AG04450 (cell line): ENCODE measurements at regions not wholly inside any gene's neighbourhood (a gene's known extent, or its start where the extent isn't known, plus 50 kb on each side); places are given as distances from the start of the nearest gene placed in this dataset.

ENCODE experiments used
- CTCF ChIA-PET: fragments of 300-600, 350-600 bp; formaldehyde crosslinking; extraction: SDS; loops from one replicate; lab custom pipeline; 2022; ENCODE audit warnings: antibody characterized with exemption, inconsistent platforms; lab: Charles Lee
- POLR2A ChIA-PET: fragments of 350-600 bp; formaldehyde crosslinking; extraction: SDS; loops from one replicate; lab custom pipeline; 2021; ENCODE audit warnings: antibody characterized with exemption, inconsistent platforms; lab: Yijun Ruan, JAX
- DNase-seq: peaks from one replicate; pipeline ENCODE4 v3.0.0-alpha.2; 2011; ENCODE audit warnings: low read depth, low spot score
- H3K27ac ChIP-seq: one replicate; pipeline ENCODE4 v1.5.1; 2012; ENCODE audit warnings: low read depth, low read length, control low read depth
- H3K27me3 ChIP-seq: one replicate; pipeline ENCODE4 v1.6.0; 2012; ENCODE audit warnings: low read length; ENCODE audit not compliant: control insufficient read depth, insufficient read depth
- H3K4me3 ChIP-seq: 2 replicates; pipeline ENCODE4 v1.5.1; 2011; ENCODE audit warnings: mild to moderate bottlenecking, low read depth, low read length, control low read depth
- H3K9me3 ChIP-seq: 2 replicates; pipeline ENCODE4 v1.5.1; 2012; ENCODE audit warnings: low read length; ENCODE audit not compliant: control insufficient read depth, insufficient read depth
- TF ChIP-seq, protein P1 (sequence below): IDR thresholded peaks from 2 replicates; pipeline ENCODE4 v1.5.1; 2011; ENCODE audit warnings: low read depth, low read length, control low read depth, inconsistent platforms

DNA sequence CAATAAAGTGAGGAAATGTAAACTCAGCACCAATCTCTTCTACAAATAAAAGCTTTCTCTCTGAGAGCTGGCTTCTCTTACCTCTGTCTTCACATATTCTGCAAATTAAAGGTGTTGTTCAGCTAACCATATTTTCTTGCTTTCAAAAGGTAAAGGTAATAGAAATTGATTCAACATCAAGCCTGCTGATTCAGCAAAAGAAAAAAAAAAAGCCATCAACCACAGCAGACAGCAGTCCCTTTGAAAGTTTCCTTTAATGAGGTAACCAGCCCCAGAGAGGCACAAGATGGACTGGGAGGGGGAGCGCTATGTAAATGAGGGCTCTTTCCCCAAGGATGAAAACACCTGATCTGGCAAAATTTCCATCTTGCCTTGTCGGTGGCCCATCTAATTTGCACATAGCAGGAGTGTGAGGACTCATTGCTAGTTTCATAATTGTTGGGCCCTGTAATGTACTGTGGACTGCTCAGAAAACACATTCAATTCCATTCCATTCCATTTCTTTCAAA, 154.9 kb upstream of the SOX11 start:
- TF ChIP-seq, protein P1, sequence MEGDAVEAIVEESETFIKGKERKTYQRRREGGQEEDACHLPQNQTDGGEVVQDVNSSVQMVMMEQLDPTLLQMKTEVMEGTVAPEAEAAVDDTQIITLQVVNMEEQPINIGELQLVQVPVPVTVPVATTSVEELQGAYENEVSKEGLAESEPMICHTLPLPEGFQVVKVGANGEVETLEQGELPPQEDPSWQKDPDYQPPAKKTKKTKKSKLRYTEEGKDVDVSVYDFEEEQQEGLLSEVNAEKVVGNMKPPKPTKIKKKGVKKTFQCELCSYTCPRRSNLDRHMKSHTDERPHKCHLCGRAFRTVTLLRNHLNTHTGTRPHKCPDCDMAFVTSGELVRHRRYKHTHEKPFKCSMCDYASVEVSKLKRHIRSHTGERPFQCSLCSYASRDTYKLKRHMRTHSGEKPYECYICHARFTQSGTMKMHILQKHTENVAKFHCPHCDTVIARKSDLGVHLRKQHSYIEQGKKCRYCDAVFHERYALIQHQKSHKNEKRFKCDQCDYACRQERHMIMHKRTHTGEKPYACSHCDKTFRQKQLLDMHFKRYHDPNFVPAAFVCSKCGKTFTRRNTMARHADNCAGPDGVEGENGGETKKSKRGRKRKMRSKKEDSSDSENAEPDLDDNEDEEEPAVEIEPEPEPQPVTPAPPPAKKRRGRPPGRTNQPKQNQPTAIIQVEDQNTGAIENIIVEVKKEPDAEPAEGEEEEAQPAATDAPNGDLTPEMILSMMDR, result no peak
- no peak for DNase-seq

GRCh38 chr2:5538313-5538712, 153.9 kb upstream of the SOX11 start:
- TF ChIP-seq, protein P1, result no peak
- ChIA-PET CTCF (no interaction called here), POLR2A (no interaction called here)
- Histone ChIP-seq H3K9me3 (no peaks in the 10 kb centered on the region), H3K27me3 (no peaks in the 10 kb centered on the region), H3K27ac (no peak overlapping the region), H3K4me3 (no peak overlapping the region)
- DNase-seq, result no peak

More for the DNA sequence above, 154.9 kb upstream of the SOX11 start:
- Histone ChIP-seq H3K27me3 (no peaks in the 10 kb centered on the region), H3K4me3 (no peak overlapping the region), H3K9me3 (no peaks in the 10 kb centered on the region), H3K27ac (no peak overlapping the region)
- ChIA-PET CTCF (no interaction called here), POLR2A (no interaction called here)

- ChIA-PET POLR2A (no interaction called here), CTCF (no interaction called here)
- Histone ChIP-seq H3K9me3 (no peaks in the 10 kb centered on the region), H3K4me3 (no peak overlapping the region), H3K27ac (no peak overlapping the region), H3K27me3 (no peaks in the 10 kb centered on the region)
- TF ChIP-seq, protein P1, result no peak
- no peak for DNase-seq
Measured at GRCh38 chr2:5538772-5539171, 153.4 kb upstream of the SOX11 start.

DNA sequence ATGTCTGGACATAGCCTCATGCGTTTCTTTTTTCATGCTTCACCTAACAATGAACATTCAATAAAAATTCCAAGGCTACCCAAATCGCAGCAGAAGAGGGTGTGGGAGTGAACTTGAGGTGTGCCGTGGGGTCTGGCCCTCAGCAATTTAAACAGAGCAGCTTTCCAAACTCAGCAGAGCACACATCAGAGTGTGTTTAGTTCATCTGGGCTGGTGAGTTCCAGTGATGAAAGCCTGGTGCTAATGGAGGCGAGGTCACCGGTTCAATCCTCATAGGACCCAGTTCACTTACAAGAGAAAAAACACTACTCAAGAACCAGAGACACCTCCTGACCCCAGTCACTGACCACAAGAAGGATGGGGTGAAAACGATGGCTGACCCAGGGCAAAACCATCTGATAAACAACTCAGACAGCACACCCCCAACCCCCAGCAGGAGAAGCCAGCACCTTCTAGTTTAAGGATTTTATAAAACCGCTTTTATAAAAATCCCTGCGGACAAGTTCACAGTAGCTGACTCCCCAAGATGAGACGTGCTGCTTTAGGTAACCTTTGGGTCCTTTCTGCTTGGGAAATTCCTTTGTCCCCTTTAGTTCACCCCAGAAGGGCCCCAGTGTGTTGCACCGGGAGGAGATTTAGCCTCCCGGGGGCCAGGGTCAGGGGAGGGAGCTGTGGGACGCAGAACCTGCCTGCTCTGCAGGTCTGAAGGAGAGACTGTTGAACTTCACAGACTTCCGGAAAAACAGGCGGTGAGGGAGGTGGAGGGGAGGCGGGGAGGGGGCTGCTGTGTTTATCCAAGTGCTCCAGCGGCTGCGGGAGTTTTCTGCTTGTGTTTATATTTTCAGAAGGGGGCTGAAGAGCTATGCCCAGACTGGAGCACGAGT, 152.7 kb upstream of the SOX11 start:
- H3K27me3 ChIP-seq, result no peaks in the 10 kb centered on the region
- CTCF ChIA-PET, result no interaction called here
- POLR2A ChIA-PET, result no interaction called here
- H3K4me3 ChIP-seq, result no peak overlapping the region
- H3K9me3 ChIP-seq, result peaks cover 7% of the 10 kb centered on the region
- TF ChIP-seq, protein P1, result no peak
- H3K27ac ChIP-seq, result no peak overlapping the region
- DNase-seq, result no peak

- Histone ChIP-seq H3K27ac (no peak overlapping the region), H3K9me3 (peaks cover 8% of the 10 kb centered on the region), H3K27me3 (no peaks in the 10 kb centered on the region), H3K4me3 (no peak overlapping the region)
- ChIA-PET POLR2A (no interaction called here), CTCF (no interaction called here)
- no peak for DNase-seq
- TF ChIP-seq, protein P1, result no peak
Measured at GRCh38 chr2:5540856-5541255, 151.3 kb upstream of the SOX11 start.
